Mesendoderm (in vitro differentiated cells): ENCODE measurements at regions not wholly inside any gene's neighbourhood (a gene's known extent, or its start where the extent isn't known, plus 50 kb on each side); places are given as distances from the start of the nearest gene placed in this dataset.

Source experiments
- DNase-seq: peaks from one replicate; pipeline ENCODE4 v3.0.0; 2013
- H2AK5ac ChIP-seq: 2 replicates; pipeline ENCODE4 v1.6.1; 2013; ENCODE audit warnings: low read length, inconsistent platforms
- H2BK120ac ChIP-seq: 2 replicates; pipeline ENCODE4 v1.6.1; 2013; ENCODE audit warnings: low read depth, mild to moderate bottlenecking, low read length, moderate library complexity, mixed read lengths
- H2BK15ac ChIP-seq: replicated peaks from 2 replicates; pipeline ENCODE4 v1.6.1; 2013; ENCODE audit warnings: low read depth, mild to moderate bottlenecking, moderate library complexity
- H2BK5ac ChIP-seq: 2 replicates; pipeline ENCODE4 v1.6.1; 2013; ENCODE audit warnings: low read length, inconsistent platforms
- H3K18ac ChIP-seq: 2 replicates; pipeline ENCODE4 v1.6.1; 2013; ENCODE audit warnings: mild to moderate bottlenecking, low read length, mixed read lengths
- H3K23ac ChIP-seq: one replicate; pipeline ENCODE4 v1.6.1; 2013; ENCODE audit warnings: low read length
- H3K27ac ChIP-seq: 2 replicates; pipeline ENCODE4 v1.5.1; 2013; ENCODE audit warnings: low read depth, mild to moderate bottlenecking, inconsistent platforms, low read length, moderate library complexity
- H3K27me3 ChIP-seq: 2 replicates; pipeline ENCODE4 v1.6.1; 2013; ENCODE audit warnings: low read length, control low read depth, mild to moderate bottlenecking, inconsistent platforms; ENCODE audit not compliant: insufficient read depth, poor library complexity
- H3K36me3 ChIP-seq: 2 replicates; pipeline ENCODE4 v1.6.1; 2013; ENCODE audit warnings: low read length, inconsistent platforms; ENCODE audit not compliant: control insufficient read depth, insufficient read depth
- H3K4ac ChIP-seq: one replicate; pipeline ENCODE4 v1.6.1; 2013; ENCODE audit warnings: low read depth, mild to moderate bottlenecking, low read length, moderate library complexity
- H3K4me1 ChIP-seq: 2 replicates; pipeline ENCODE4 v1.6.1; 2013; ENCODE audit warnings: low read depth, low read length, inconsistent platforms; ENCODE audit not compliant: control insufficient read depth
- H3K4me2 ChIP-seq: 2 replicates; pipeline ENCODE4 v1.6.1; 2013; ENCODE audit warnings: low read length
- H3K4me3 ChIP-seq: 2 replicates; pipeline ENCODE4 v1.5.1; 2013; ENCODE audit warnings: mild to moderate bottlenecking, low read length
- H3K56ac ChIP-seq: one replicate; pipeline ENCODE4 v1.6.1; 2013; ENCODE audit warnings: low read length
- H3K79me1 ChIP-seq: 2 replicates; pipeline ENCODE4 v1.6.1; 2013; ENCODE audit warnings: low read length, inconsistent platforms
- H3K79me2 ChIP-seq: 2 replicates; pipeline ENCODE4 v1.6.1; 2013; ENCODE audit warnings: mild to moderate bottlenecking, low read length; ENCODE audit not compliant: control insufficient read depth, insufficient read depth
- H3K9ac ChIP-seq: 2 replicates; pipeline ENCODE4 v1.6.1; 2013; ENCODE audit warnings: low read length, inconsistent platforms
- H4K5ac ChIP-seq: one replicate; pipeline ENCODE4 v1.6.1; 2013; ENCODE audit warnings: low read length
- H4K8ac ChIP-seq: one replicate; pipeline ENCODE4 v1.6.1; 2013; ENCODE audit warnings: low read depth, mild to moderate bottlenecking, control low read depth, low read length, moderate library complexity
- WGBS: extraction: QIAGEN DNeasy Blood & Tissue Kit; methylation state at CpG from one replicate; pipeline ENCODE4 v1.1.7; 2013; ENCODE audit warnings: low lambda C conversion rate, missing lambda C conversion rate; ENCODE audit not compliant: insufficient coverage; ENCODE audit errors: extremely low coverage; 5-methylcytosine and 5-hydroxymethylcytosine counted together

DNA sequence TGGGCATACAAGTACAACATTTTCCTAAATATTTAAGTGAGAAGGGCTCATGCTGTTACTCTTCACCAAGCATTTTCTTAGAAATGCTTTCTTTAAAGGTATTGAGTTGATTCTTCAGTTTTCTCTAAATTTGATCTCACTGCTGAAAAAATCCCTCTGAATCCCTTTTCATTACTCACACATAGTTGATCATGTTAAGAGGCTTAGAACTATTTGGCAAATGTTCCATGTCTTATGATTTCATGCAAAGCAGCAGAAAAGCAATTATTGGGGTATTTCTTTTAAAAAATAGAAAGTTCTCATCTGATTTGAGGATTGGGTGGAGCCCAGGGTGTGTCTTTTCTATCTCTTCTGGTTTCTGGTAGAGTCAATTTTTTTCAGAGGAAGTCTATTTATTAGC, 1079.8 kb upstream of the ZEB2 start:
- no peaks in the 10 kb centered on the region for H3K36me3 ChIP-seq
- H2BK120ac ChIP-seq, result no peak overlapping the region
- no peaks in the 10 kb centered on the region for H3K27me3 ChIP-seq
- H3K4me1 ChIP-seq, result no peaks in the 10 kb centered on the region
- no peak overlapping the region for H4K8ac ChIP-seq
- H2BK5ac ChIP-seq, result no peak overlapping the region
- H3K79me2 ChIP-seq, result no peaks in the 10 kb centered on the region
- H3K4me3 ChIP-seq, result no peak overlapping the region
- H3K56ac ChIP-seq, result no peak overlapping the region
- no peak overlapping the region for H3K23ac ChIP-seq
- no peak overlapping the region for H2BK15ac ChIP-seq
- no peak overlapping the region for H3K9ac ChIP-seq
- no peak overlapping the region for H3K18ac ChIP-seq
- no peak for DNase-seq
- no peak overlapping the region for H3K4me2 ChIP-seq
- H3K4ac ChIP-seq, result no peak overlapping the region
- H2AK5ac ChIP-seq, result no peak overlapping the region
- no peak overlapping the region for H3K27ac ChIP-seq
- H4K5ac ChIP-seq, result no peak overlapping the region
- H3K79me1 ChIP-seq, result no peaks in the 10 kb centered on the region

DNA sequence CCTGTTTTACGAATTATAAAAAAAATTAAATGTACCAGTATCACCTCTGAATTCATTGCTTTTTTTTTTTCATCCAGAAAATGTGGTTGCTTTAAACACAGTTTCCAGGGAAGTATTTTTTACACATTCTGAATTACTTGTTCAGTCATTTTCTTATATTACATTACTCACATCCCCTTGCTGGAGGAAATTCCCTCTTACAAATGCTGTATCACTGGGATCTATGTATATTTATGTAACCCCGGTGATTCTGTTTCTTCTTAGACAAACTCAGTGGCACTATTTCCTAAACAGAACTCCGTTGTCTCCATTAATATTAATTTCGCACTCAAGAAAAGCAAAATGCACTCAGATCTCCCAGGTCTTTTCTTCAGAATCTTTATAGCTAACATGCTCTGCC, 1078.5 kb upstream of the ZEB2 start:
- no CpG with 5 or more reads among the region's 4 CpGs for WGBS
- Histone ChIP-seq H3K79me1 (no peaks in the 10 kb centered on the region), H3K27me3 (no peaks in the 10 kb centered on the region), H3K4me2 (no peak overlapping the region), H2BK120ac (no peak overlapping the region), H3K36me3 (no peaks in the 10 kb centered on the region), H2BK5ac (no peak overlapping the region), H3K4ac (no peak overlapping the region), H3K4me1 (no peaks in the 10 kb centered on the region), H3K79me2 (no peaks in the 10 kb centered on the region), H3K27ac (no peak overlapping the region), H3K4me3 (no peak overlapping the region), H2BK15ac (no peak overlapping the region), H4K8ac (no peak overlapping the region), H3K56ac (no peak overlapping the region), H3K23ac (no peak overlapping the region), H3K18ac (no peak overlapping the region), H2AK5ac (no peak overlapping the region), H3K9ac (no peak overlapping the region), H4K5ac (no peak overlapping the region)
- DNase-seq, result no peak

- no peak overlapping the region for H3K9ac ChIP-seq
- H3K18ac ChIP-seq, result no peak overlapping the region
- no peak overlapping the region for H2BK15ac ChIP-seq
- H3K4me3 ChIP-seq, result no peak overlapping the region
- no peak overlapping the region for H2BK120ac ChIP-seq
- H4K8ac ChIP-seq, result no peak overlapping the region
- H3K4ac ChIP-seq, result no peak overlapping the region
- H3K27ac ChIP-seq, result no peak overlapping the region
- no peak for DNase-seq
- H2AK5ac ChIP-seq, result no peak overlapping the region
- no peaks in the 10 kb centered on the region for H3K36me3 ChIP-seq
- H3K4me1 ChIP-seq, result no peaks in the 10 kb centered on the region
- no peak overlapping the region for H3K23ac ChIP-seq
- no peak overlapping the region for H4K5ac ChIP-seq
- H2BK5ac ChIP-seq, result no peak overlapping the region
- no peak overlapping the region for H3K56ac ChIP-seq
- H3K4me2 ChIP-seq, result no peak overlapping the region
- H3K79me1 ChIP-seq, result no peaks in the 10 kb centered on the region
- no peaks in the 10 kb centered on the region for H3K79me2 ChIP-seq
- no peaks in the 10 kb centered on the region for H3K27me3 ChIP-seq
Observed at GRCh38 chr2:145597809-145598208, 1077.9 kb upstream of the ZEB2 start.

GRCh38 chr2:145597006-145597405, 1077.1 kb upstream of the ZEB2 start:
- Histone ChIP-seq H3K56ac (no peak overlapping the region), H3K23ac (no peak overlapping the region), H4K8ac (no peak overlapping the region), H3K4me1 (no peaks in the 10 kb centered on the region), H3K36me3 (no peaks in the 10 kb centered on the region), H3K79me1 (no peaks in the 10 kb centered on the region), H3K27ac (no peak overlapping the region), H3K4me3 (no peak overlapping the region), H2BK120ac (no peak overlapping the region), H4K5ac (no peak overlapping the region), H2BK15ac (no peak overlapping the region), H2AK5ac (no peak overlapping the region), H2BK5ac (no peak overlapping the region), H3K79me2 (no peaks in the 10 kb centered on the region), H3K4me2 (no peak overlapping the region), H3K9ac (no peak overlapping the region), H3K4ac (no peak overlapping the region), H3K18ac (no peak overlapping the region), H3K27me3 (no peaks in the 10 kb centered on the region)
- no peak for DNase-seq
- WGBS, result no CpG with 5 or more reads among the region's 1 CpG

DNA sequence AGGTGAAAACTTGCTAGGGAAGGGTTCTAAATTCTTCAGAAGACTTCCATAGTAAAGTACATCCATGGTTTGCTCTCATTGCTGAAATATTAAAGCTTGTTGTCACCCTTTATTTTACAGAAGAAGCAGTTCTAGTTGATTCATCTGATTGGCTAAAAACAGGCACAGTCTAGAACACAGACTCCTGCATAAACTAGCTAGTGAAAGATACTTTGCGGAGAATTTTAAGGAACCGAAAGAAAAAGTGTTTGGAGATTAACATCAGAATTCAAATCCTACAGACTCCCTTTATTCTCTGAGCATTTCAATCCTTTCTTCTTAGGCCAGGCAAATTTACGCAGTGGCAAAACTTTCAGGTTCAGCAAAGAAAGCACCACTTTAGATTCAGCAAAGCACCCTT, 1076.5 kb upstream of the ZEB2 start:
- WGBS, result no CpG with 5 or more reads among the region's 3 CpGs

GRCh38 chr2:145595296-145595695, 1075.4 kb upstream of the ZEB2 start:
- Histone ChIP-seq H3K23ac (no peak overlapping the region), H3K27me3 (no peaks in the 10 kb centered on the region), H3K27ac (no peak overlapping the region), H2BK5ac (no peak overlapping the region), H3K4me1 (no peaks in the 10 kb centered on the region), H3K79me2 (no peaks in the 10 kb centered on the region), H2BK15ac (no peak overlapping the region), H3K9ac (no peak overlapping the region), H4K5ac (no peak overlapping the region), H3K18ac (no peak overlapping the region), H4K8ac (no peak overlapping the region), H2BK120ac (no peak overlapping the region), H2AK5ac (no peak overlapping the region), H3K79me1 (no peaks in the 10 kb centered on the region), H3K4me2 (no peak overlapping the region), H3K4ac (no peak overlapping the region), H3K36me3 (no peaks in the 10 kb centered on the region), H3K56ac (no peak overlapping the region), H3K4me3 (no peak overlapping the region)
- DNase-seq, result no peak
- WGBS, result no CpG with 5 or more reads among the region's 3 CpGs

More for the DNA sequence above, 1076.5 kb upstream of the ZEB2 start:
- H4K8ac ChIP-seq, result no peak overlapping the region
- no peak overlapping the region for H3K9ac ChIP-seq
- H3K56ac ChIP-seq, result no peak overlapping the region
- H3K4me3 ChIP-seq, result no peak overlapping the region
- H3K36me3 ChIP-seq, result no peaks in the 10 kb centered on the region
- no peak overlapping the region for H2BK120ac ChIP-seq
- no peak overlapping the region for H3K18ac ChIP-seq
- no peak overlapping the region for H3K4ac ChIP-seq
- H3K4me2 ChIP-seq, result no peak overlapping the region
- no peak for DNase-seq
- no peak overlapping the region for H2AK5ac ChIP-seq
- H2BK5ac ChIP-seq, result no peak overlapping the region
- no peak overlapping the region for H4K5ac ChIP-seq
- H3K27me3 ChIP-seq, result no peaks in the 10 kb centered on the region
- H3K23ac ChIP-seq, result no peak overlapping the region
- H3K4me1 ChIP-seq, result no peaks in the 10 kb centered on the region
- no peak overlapping the region for H3K27ac ChIP-seq
- no peaks in the 10 kb centered on the region for H3K79me1 ChIP-seq
- H2BK15ac ChIP-seq, result no peak overlapping the region
- no peaks in the 10 kb centered on the region for H3K79me2 ChIP-seq
